ENCODE measurements at regions not wholly inside any gene's neighbourhood (a gene's known extent, or its start where the extent isn't known, plus 50 kb on each side); places are given as distances from the start of the nearest gene placed in this dataset.

DNA sequence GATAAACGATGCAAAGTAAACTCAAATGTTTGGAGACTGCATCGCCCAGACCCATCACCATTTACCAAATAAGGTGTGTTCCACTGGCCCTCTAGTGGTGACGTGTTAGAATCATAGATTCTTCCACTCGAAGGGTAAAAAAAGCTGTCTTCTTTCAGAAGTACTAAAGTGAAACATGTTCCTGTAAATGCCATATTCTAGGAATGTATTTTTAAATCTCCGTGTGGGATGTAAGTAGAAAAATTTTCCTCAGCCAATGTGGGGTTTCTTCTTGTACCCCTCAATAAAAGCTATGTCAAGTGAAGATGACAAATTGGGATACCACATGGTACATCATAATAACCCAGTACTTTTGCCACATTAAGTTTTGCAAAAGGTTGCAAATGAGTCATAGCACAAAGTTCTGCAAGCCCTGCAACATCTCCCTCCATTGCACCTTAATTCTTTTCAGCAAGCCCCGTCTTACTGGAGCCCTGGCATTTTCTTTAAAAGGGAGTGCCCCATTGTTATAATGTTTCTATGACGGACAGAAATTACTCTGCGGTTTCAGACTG lies 100.8 kb downstream of the CCER1 start:
- no peak overlapping the region for H3K4me3 ChIP-seq (ENCODE audit: insufficient read depth, low read length, poor library complexity, severe bottlenecking)
- no peak overlapping the region for H3K9ac ChIP-seq (ENCODE audit: low read length)
- H3K27ac ChIP-seq (ENCODE audit: low read depth, low read length): no peak overlapping the region
- no peaks in the 10 kb centered on the region for H3F3A ChIP-seq (ENCODE audit: insufficient read depth)
- no peak for TF ChIP-seq EZH2phosphoT487 (conservative IDR thresholded peaks at IDR 0.05; ENCODE audit: low read length)
- TF ChIP-seq, protein P1, sequence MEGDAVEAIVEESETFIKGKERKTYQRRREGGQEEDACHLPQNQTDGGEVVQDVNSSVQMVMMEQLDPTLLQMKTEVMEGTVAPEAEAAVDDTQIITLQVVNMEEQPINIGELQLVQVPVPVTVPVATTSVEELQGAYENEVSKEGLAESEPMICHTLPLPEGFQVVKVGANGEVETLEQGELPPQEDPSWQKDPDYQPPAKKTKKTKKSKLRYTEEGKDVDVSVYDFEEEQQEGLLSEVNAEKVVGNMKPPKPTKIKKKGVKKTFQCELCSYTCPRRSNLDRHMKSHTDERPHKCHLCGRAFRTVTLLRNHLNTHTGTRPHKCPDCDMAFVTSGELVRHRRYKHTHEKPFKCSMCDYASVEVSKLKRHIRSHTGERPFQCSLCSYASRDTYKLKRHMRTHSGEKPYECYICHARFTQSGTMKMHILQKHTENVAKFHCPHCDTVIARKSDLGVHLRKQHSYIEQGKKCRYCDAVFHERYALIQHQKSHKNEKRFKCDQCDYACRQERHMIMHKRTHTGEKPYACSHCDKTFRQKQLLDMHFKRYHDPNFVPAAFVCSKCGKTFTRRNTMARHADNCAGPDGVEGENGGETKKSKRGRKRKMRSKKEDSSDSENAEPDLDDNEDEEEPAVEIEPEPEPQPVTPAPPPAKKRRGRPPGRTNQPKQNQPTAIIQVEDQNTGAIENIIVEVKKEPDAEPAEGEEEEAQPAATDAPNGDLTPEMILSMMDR (IDR thresholded peaks at IDR 0.05; ENCODE audit: insufficient read depth, low read length, poor library complexity, severe bottlenecking): peak; percentile 53
- H4K20me1 ChIP-seq (ENCODE audit: low read depth, low read length): no peaks in the 10 kb centered on the region
- no peaks in the 10 kb centered on the region for H3K27me3 ChIP-seq (ENCODE audit: low read length)
- no peaks in the 10 kb centered on the region for H3K79me2 ChIP-seq (ENCODE audit: insufficient read depth, low read length)
- no peaks in the 10 kb centered on the region for H3K9me2 ChIP-seq (replicated peaks; ENCODE audit: insufficient read depth, low read length)
- H3K9me3 ChIP-seq (ENCODE audit: insufficient read depth, low read length): no peaks in the 10 kb centered on the region
- H2AFZ ChIP-seq (ENCODE audit: low read depth, low read length, severe bottlenecking): no peak overlapping the region
- no peak overlapping the region for H3K4me2 ChIP-seq (ENCODE audit: low read depth, low read length, poor library complexity, severe bottlenecking)
- no peaks in the 10 kb centered on the region for H3K36me3 ChIP-seq (ENCODE audit: low read length)

DNA sequence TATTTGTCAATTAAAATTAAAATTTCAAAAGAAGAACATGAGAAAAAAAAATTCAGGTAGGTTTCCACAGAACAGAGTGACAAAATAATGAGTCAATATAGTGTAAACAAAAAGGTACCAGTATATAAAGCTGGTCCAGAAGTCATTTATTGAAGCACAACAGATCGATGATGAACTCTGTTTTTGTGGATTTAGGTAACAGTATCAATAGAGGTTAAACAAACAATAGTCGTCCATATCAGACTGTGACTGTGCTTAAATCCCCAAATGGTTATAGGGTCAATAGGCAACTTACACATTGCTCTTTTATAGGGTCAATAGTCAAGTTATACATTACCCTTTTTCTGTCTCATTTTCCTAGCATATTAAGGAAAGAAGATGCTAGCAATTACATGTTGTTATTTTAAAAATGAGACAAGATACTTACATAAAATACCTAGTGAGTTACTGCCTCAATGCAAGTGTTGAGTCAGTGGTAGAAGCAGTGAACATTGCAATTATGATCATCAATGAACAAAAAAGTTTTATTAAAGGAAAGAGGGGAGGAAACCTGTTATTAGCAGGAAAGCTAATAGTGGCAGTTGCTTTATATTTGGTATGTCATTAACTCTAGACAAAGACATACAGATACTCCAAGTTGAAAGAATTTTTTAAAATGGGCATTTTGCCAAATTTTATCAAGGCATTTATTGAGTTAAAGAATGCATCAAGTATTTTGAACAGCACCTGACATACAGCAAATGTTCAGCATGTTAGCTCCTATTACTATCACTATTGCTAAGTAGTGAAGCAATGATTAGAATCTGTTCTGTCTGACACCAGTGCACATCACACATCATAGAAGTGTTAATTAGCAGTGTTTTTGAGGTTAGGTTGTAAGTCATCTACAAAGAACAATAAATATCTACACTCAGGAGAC lies 102.9 kb downstream of the CCER1 start:
- Histone ChIP-seq H2AFZ (ENCODE audit: low read depth, low read length, severe bottlenecking) (no peak overlapping the region), H4K20me1 (ENCODE audit: low read depth, low read length) (no peaks in the 10 kb centered on the region), H3K9ac (ENCODE audit: low read length) (no peak overlapping the region), H3K4me2 (ENCODE audit: low read depth, low read length, poor library complexity, severe bottlenecking) (no peak overlapping the region), H3K27ac (ENCODE audit: low read depth, low read length) (no peak overlapping the region), H3K27me3 (ENCODE audit: low read length) (no peaks in the 10 kb centered on the region), H3K9me2 (replicated peaks; ENCODE audit: insufficient read depth, low read length) (no peaks in the 10 kb centered on the region), H3K79me2 (ENCODE audit: insufficient read depth, low read length) (no peaks in the 10 kb centered on the region), H3K36me3 (ENCODE audit: low read length) (no peaks in the 10 kb centered on the region), H3K4me3 (ENCODE audit: insufficient read depth, low read length, poor library complexity, severe bottlenecking) (no peak overlapping the region), H3F3A (ENCODE audit: insufficient read depth) (no peaks in the 10 kb centered on the region), H3K9me3 (ENCODE audit: insufficient read depth, low read length) (no peaks in the 10 kb centered on the region)
- TF ChIP-seq, protein P1 (IDR thresholded peaks at IDR 0.05; ENCODE audit: insufficient read depth, low read length, poor library complexity, severe bottlenecking): no peak
- no peak for TF ChIP-seq EZH2phosphoT487 (conservative IDR thresholded peaks at IDR 0.05; ENCODE audit: low read length)

DNA sequence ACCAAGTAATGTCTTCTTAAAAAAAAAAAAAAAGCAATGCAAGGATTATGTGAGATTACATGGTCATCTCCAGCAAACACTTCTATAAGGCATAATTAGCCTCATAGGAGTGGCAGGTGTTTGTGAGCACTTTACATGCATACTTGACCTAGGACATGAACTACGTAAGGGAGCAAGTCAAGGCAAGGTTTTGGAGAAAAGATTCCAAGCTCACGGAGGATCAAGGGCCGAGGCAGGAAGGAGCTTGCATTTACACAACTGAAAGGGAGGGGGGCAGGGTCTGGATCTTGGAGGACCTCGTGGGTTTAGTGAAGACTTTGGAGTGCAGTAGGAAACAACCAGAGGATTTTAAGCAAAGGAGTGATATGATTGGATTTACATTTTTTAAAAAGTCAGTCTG lies 112.5 kb downstream of the CCER1 start:
- no peaks in the 10 kb centered on the region for H3F3A ChIP-seq (ENCODE audit: insufficient read depth)
- H3K4me3 ChIP-seq (ENCODE audit: insufficient read depth, low read length, poor library complexity, severe bottlenecking): no peak overlapping the region
- no peak overlapping the region for H3K27ac ChIP-seq (ENCODE audit: low read depth, low read length)
- no peaks in the 10 kb centered on the region for H3K36me3 ChIP-seq (ENCODE audit: low read length)
- H3K79me2 ChIP-seq (ENCODE audit: insufficient read depth, low read length): no peaks in the 10 kb centered on the region
- H3K4me2 ChIP-seq (ENCODE audit: low read depth, low read length, poor library complexity, severe bottlenecking): no peak overlapping the region
- no peaks in the 10 kb centered on the region for H3K27me3 ChIP-seq (ENCODE audit: low read length)
- no peak overlapping the region for H2AFZ ChIP-seq (ENCODE audit: low read depth, low read length, severe bottlenecking)
- H4K20me1 ChIP-seq (ENCODE audit: low read depth, low read length): no peaks in the 10 kb centered on the region
- no peaks in the 10 kb centered on the region for H3K9me2 ChIP-seq (replicated peaks; ENCODE audit: insufficient read depth, low read length)
- TF ChIP-seq, protein P1 (IDR thresholded peaks at IDR 0.05; ENCODE audit: insufficient read depth, low read length, poor library complexity, severe bottlenecking): no peak
- TF ChIP-seq EZH2phosphoT487 (conservative IDR thresholded peaks at IDR 0.05; ENCODE audit: low read length): no peak
- no peaks in the 10 kb centered on the region for H3K9me3 ChIP-seq (ENCODE audit: insufficient read depth, low read length)
- no peak overlapping the region for H3K9ac ChIP-seq (ENCODE audit: low read length)
